C4-2B (cell line): ENCODE measurements at regions not wholly inside any gene's neighbourhood (a gene's known extent, or its start where the extent isn't known, plus 50 kb on each side); places are given as distances from the start of the nearest gene placed in this dataset.

Experiments used
- CTCF ChIP-seq: fragments of 450-650 bp; conservative IDR thresholded peaks from 2 replicates; pipeline ENCODE4 v1.5.1; 2017; ENCODE audit warnings: mild to moderate bottlenecking
- ZFX ChIP-seq: fragments of 450-650 bp; IDR thresholded peaks from 2 replicates; pipeline ENCODE4 v1.6.1; 2017

GRCh38 chr16:65196420-65197075, 74.7 kb upstream of the CDH11 start:
- no peak for TF ChIP-seq ZFX
- no peak for TF ChIP-seq CTCF
